Stimulated activated CD8-positive, alpha-beta memory T cell treated with anti-CD3 and anti-CD28 coated beads, Interleukin-7, amount 100 ng/mL, for 4 hours (primary cell): ENCODE measurements at regions not wholly inside any gene's neighbourhood (a gene's known extent, or its start where the extent isn't known, plus 50 kb on each side); places are given as distances from the start of the nearest gene placed in this dataset.

ENCODE experiments used
- DNase-seq, 2 donors: peaks; one replicate each; pipeline ENCODE4 v3.0.0-alpha.2; 2020; ENCODE audit warnings: low read depth in 2 of 2

GRCh38 chr12:45549337-45549902 lies 180.1 kb upstream of the ARID2 start:
- DNase-seq, result no peak

- no peak for DNase-seq
Measured at GRCh38 chr12:45553204-45553603, 176.3 kb upstream of the ARID2 start.

GRCh38 chr12:45557016-45557415 lies 172.5 kb upstream of the ARID2 start:
- no peak for DNase-seq

GRCh38 chr12:45558353-45558752 lies 171.2 kb upstream of the ARID2 start:
- no peak for DNase-seq

GRCh38 chr12:45559537-45559936 lies 170.0 kb upstream of the ARID2 start:
- no peak for DNase-seq

GRCh38 chr12:45560689-45561088 lies 168.8 kb upstream of the ARID2 start:
- DNase-seq, result no peak

GRCh38 chr12:45561488-45561887 lies 168.0 kb upstream of the ARID2 start:
- no peak for DNase-seq

GRCh38 chr12:45565590-45565989 lies 163.9 kb upstream of the ARID2 start:
- no peak for DNase-seq

GRCh38 chr12:45566257-45566656 lies 163.2 kb upstream of the ARID2 start:
- no peak for DNase-seq

- DNase-seq, result no peak
Measured at GRCh38 chr12:45568808-45569207, 160.7 kb upstream of the ARID2 start.

- DNase-seq, result no peak
Measured at GRCh38 chr12:45570501-45570900, 159.0 kb upstream of the ARID2 start.

GRCh38 chr12:45572114-45572513 lies 157.4 kb upstream of the ARID2 start:
- DNase-seq, result no peak

GRCh38 chr12:45575417-45575816 lies 154.1 kb upstream of the ARID2 start:
- DNase-seq, result no peak

- DNase-seq, result no peak
Measured at GRCh38 chr12:45575823-45576475, 153.6 kb upstream of the ARID2 start.

GRCh38 chr12:45577844-45578399 lies 151.6 kb upstream of the ARID2 start:
- DNase-seq, result no peak

- no peak for DNase-seq
Measured at GRCh38 chr12:45580356-45580969, 149.0 kb upstream of the ARID2 start.

- DNase-seq, result no peak
Measured at GRCh38 chr12:45581112-45581511, 148.4 kb upstream of the ARID2 start.

- DNase-seq, result no peak
Measured at GRCh38 chr12:45582536-45582935, 147.0 kb upstream of the ARID2 start.

- DNase-seq, result no peak
Measured at GRCh38 chr12:45582986-45583659, 146.4 kb upstream of the ARID2 start.

GRCh38 chr12:45584336-45584735 lies 145.2 kb upstream of the ARID2 start:
- no peak for DNase-seq

- DNase-seq, result no peak
Measured at GRCh38 chr12:45585522-45586230, 143.8 kb upstream of the ARID2 start.

- DNase-seq, result no peak
Measured at GRCh38 chr12:45586486-45586885, 143.0 kb upstream of the ARID2 start.
